HG03460 (cell line): ENCODE measurements at regions not wholly inside any gene's neighbourhood (a gene's known extent, or its start where the extent isn't known, plus 50 kb on each side); places are given as distances from the start of the nearest gene placed in this dataset.

Experiments used
- ATAC-seq: cut with Tn5 transposase; IDR thresholded peaks from one replicate; pipeline ENCODE4 v1.9.1; 2021; ENCODE audit not compliant: unreplicated experiment

DNA sequence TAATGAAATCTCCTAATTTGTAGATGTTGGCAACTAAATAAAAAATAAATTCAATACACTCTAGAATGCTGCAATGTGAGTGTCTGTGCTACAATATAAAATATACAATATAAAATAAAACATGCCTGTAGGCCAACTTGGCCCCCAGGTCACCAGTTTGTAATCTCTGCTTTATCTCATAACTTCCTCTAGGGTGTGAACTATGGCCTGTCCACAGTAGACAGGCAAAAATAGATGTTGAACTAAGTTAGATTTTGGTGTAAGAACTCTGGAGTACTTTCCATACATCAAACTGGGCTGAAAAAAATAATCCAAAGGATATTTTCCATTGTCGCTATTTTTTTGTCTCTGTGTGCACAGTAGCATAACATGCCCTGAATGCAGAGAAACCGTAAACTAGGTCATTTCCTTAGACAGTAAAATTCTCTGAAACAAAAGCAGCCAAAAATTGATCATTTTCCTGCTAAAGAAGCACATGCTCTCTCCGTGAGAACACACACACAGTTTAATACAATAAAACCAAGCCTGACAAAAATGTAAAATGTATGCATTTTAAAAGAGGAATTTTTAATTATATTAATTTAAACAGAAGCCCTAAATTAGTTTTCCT is 98.5 kb upstream of the ZFP64 start:
- no peak for ATAC-seq

- ATAC-seq: no peak
Observed at GRCh38 chr20:52280407-52280806, 88.8 kb upstream of the ZFP64 start.

GRCh38 chr20:52279706-52280105 is 88.1 kb upstream of the ZFP64 start:
- ATAC-seq: no peak

DNA sequence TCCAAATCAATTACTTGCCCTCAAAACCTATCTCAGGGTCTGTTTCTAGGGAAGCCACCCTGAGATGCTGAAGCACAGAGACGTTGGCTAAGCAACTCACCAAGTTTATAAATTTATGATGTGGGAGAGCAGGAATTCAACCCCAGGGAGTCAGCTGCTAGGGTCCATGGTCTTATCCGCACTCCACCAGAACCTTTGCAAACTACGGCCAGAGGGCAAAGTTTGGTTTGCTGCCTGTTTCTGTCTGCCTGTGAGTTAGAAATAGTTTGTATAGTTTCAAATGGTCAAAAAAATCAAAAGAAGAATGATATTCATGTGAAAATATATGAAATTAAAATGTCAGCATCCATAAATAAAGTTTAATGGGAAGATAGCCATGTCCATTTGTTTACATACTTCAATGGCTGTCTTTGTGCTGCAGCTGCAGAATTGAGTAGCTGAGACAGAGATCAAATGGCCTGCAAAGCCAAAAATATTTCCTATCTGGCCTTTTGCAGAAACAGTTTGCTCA is 83.7 kb upstream of the ZFP64 start:
- no peak for ATAC-seq

GRCh38 chr20:52270696-52271095 is 79.1 kb upstream of the ZFP64 start:
- ATAC-seq: no peak

- ATAC-seq: no peak
Observed at GRCh38 chr20:52270001-52270606, 78.5 kb upstream of the ZFP64 start.

DNA sequence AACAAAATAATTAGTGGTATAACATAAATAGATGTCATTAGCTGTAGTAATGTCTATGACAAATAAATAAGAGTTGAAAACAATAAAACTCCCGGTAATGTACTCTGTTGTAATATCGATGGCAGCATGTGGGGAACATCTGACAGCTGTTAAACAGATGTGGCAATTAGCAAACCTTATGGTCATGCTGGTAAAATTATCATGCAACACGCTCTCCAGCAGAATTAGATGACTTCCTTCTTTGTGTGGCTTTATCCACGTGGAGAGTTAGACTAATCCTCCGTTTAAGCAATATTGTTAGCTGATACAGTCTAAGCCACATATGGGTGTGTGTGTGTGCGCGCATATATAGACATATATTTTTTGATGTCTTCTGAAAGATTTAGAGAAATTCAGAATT is 77.7 kb upstream of the ZFP64 start:
- ATAC-seq: no peak

GRCh38 chr20:52268184-52268749 is 76.7 kb upstream of the ZFP64 start:
- no peak for ATAC-seq

GRCh38 chr20:52267418-52267817 is 75.8 kb upstream of the ZFP64 start:
- no peak for ATAC-seq

DNA sequence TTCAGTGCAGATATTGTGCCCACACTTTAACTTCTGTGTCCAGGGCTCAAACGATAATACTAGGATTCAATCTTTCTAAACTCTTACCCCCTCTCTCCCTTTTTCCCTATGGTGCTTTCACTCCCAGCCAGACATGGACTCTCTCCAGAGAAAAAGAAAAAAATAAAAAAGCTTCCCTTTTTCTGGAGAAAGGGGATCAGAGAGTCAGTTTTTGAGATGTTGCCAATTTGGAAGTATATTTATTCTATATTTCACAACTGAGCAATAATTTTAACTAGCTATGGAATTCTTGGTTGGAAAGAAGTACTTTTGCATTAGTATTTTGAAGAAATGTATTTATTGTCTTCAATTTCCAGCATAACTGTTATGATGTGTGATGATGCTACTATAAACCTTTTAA is 72.2 kb upstream of the ZFP64 start:
- ATAC-seq: no peak

DNA sequence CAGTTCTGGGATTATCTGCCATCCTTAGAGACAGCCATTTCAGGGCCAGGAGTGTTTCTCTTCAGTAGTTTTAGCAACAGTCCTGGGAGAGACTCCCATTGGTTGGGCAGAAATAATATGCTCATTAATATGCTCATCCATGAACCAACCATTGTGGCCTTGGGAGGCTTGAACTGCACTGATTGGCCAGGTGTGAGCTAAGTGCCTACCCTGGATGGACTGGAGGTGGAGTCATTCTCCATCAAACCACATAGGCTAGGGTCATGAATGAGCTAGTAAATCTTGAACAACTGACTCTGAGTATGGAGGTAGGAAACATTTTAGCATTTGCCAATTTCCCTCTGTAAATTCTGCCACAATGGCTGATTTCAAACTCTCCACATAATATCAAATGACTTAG is 70.2 kb upstream of the ZFP64 start:
- no peak for ATAC-seq

- ATAC-seq: no peak
Observed at GRCh38 chr20:52259295-52259694, 67.7 kb upstream of the ZFP64 start.

- ATAC-seq: no peak
Observed at GRCh38 chr20:52256454-52256853, 64.9 kb upstream of the ZFP64 start.

- no peak for ATAC-seq
Observed at GRCh38 chr20:52252664-52253063, 61.1 kb upstream of the ZFP64 start.

- ATAC-seq: no peak
Observed at GRCh38 chr20:52251827-52252226, 60.2 kb upstream of the ZFP64 start.

GRCh38 chr20:52251136-52251700 is 59.6 kb upstream of the ZFP64 start:
- no peak for ATAC-seq

GRCh38 chr20:52247548-52247947 is 56.0 kb upstream of the ZFP64 start:
- ATAC-seq: no peak

- no peak for ATAC-seq
Observed at GRCh38 chr20:52246366-52246765, 54.8 kb upstream of the ZFP64 start.

DNA sequence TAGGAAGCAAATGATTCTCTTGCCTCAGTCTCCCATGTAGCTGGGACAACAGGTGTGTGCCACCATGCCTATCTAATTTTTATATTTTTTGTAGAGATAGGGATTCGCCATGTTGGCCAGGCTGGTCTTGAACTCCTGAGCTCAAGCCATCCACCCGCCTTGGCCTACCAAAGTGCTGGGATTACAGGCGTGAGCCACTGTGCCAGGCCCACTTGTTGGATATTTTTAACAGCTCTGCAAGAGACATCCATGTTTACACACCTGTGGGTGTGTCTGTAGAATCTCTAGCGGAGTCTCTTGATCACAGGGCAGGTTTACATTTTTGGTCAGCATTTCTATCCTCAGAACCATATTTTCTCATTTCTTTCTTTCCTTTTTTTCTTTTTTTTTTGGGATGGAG is 53.1 kb upstream of the ZFP64 start:
- ATAC-seq: no peak

- no peak for ATAC-seq
Observed at GRCh38 chr20:52242237-52243230, 51.0 kb upstream of the ZFP64 start.
